ENCODE measurements at regions not wholly inside any gene's neighbourhood (a gene's known extent, or its start where the extent isn't known, plus 50 kb on each side); places are given as distances from the start of the nearest gene placed in this dataset.

DNA sequence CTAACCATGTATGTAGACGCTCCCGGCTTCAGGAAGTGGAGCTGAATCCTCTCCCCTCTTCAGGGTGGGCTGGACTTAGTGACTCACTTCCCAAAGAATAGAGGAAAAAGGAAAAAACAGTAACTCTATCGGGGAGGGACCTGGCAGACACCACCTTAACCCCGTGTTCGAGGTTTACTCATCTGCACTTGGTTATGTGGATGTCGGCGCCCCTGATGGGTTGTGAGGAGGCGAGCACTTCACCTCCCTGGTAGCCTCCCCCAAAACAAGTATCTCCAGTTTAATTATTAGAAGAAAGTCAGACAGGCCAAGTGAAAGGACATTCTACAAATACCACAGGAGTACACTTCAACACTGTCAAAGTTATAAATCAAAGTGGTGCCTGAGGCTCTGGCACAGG, 559.7 kb downstream of the TCERG1L start:
- no peak for TF ChIP-seq CTCF (IDR thresholded peaks at IDR 0.05)
- no peak for TF ChIP-seq REST (IDR thresholded peaks at IDR 0.05; ENCODE audit: insufficient read depth in 1 of 2, low read depth in 2 of 2, low read length in 1 of 2)
